ENCODE measurements at regions not wholly inside any gene's neighbourhood (a gene's known extent, or its start where the extent isn't known, plus 50 kb on each side); places are given as distances from the start of the nearest gene placed in this dataset.

DNA sequence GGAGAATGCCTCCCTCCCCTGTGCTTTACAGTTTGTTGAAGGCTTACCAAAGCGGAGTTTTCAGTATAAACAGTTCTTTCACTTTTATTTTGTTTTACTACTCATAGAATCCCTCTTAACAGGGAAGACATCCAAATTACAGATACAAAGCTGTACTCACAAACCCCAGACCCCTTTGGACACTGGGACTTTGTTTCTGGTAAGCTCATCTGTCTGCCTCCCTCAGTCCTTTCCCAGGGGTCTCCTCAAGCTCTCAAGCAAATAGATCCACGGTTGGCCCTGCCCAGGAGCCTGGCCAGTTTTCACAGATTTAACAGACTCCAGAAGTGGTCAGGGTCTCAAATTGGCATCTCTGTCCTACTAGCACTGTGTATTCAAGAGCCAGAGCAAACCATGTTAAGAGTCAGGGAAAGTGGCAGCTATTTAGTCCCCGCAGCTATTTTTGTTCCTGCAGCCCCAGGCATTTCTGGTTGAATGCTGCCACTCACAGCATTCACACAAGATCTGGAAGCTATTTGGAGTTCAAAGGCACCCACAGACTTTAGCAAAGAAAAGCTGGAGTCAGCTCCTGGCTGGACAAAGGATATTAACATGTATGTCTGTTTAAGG is 54.2 kb downstream of the TMEM100 start:
- FAIRE-seq (no peak), DNase-seq (ENCODE audit: low spot score) (no peak)

GRCh38 chr17:55666806-55667205 is 55.9 kb downstream of the TMEM100 start:
- no peak for DNase-seq (ENCODE audit: low spot score)
- no peak for FAIRE-seq

GRCh38 chr17:55664287-55664686 is 58.4 kb downstream of the TMEM100 start:
- DNase-seq (ENCODE audit: low spot score): no peak
- FAIRE-seq: no peak

DNA sequence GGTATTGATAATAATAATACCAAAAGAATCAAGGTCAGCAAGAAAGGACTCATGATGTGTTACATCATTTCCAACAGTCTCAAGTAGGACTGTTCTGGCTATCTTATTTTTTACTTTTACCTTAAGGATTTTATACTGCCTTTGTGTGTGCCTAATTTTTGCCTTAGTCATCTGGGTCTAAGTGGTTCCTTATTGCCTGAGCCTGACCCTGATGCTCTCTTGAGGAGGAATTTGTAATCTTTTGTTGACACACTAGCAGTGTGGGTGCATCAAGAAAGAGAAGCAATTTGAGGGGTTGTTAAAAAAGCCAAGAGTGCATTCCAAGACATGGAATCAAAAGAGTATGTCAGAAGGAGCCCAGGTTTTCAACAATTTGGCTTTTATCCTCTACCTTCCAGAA is 59.3 kb downstream of the TMEM100 start:
- no peak for DNase-seq (ENCODE audit: low spot score)
- FAIRE-seq: no peak

- no peak for FAIRE-seq
- DNase-seq (ENCODE audit: low spot score): no peak
Measured at GRCh38 chr17:55661963-55662834, 60.5 kb downstream of the TMEM100 start.

DNA sequence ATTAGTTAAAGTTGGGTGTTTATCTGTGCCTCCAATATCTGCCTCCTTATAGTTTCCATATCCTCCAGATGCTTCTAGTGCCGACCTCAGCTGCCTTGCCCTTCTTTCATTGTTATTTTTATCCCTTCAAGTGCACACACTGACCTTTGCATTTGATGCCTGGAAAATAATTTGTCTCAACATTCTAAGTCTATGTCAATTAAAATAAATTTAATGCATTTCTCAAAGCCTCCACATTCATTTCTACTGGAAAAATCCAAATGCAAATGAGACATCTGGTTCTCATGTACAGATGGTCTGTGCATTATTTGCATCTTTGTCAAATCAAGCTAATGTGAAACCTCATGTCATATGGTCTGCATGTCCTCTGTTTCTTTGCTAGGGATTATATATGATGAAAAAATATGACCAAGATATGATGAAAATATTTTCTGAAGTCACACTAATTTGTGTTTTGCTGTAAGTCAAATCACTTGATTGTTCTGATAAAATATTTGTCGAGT is 61.4 kb downstream of the TMEM100 start:
- DNase-seq (ENCODE audit: low spot score) (no peak), FAIRE-seq (no peak)

GRCh38 chr17:55660178-55660886 is 62.3 kb downstream of the TMEM100 start:
- no peak for FAIRE-seq
- no peak for DNase-seq (ENCODE audit: low spot score)

- no peak for DNase-seq (ENCODE audit: low spot score)
- FAIRE-seq: no peak
Measured at GRCh38 chr17:55659661-55660060, 63.0 kb downstream of the TMEM100 start.

DNA sequence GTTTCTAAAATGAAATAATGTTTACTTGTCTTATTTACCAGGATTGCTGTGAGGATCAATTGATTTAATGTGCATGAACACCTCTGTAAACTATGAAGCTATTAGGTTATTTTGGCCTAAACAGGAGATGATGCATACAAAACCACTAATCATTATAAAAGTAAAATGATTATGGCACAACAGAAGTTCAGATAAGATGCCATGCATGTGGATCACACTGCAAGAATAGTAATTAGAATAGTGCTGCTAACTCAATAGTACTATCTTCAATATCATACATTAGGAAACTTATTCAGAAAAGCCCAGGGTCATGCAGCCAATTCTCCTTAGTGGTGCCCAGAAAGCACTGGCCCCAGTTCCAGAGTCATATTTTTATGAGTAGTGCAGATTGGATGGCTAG is 66.9 kb downstream of the TMEM100 start:
- FAIRE-seq (no peak), DNase-seq (ENCODE audit: low spot score) (no peak)

GRCh38 chr17:55654821-55655220 is 67.8 kb downstream of the TMEM100 start:
- DNase-seq (ENCODE audit: low spot score) (no peak), FAIRE-seq (no peak)

DNA sequence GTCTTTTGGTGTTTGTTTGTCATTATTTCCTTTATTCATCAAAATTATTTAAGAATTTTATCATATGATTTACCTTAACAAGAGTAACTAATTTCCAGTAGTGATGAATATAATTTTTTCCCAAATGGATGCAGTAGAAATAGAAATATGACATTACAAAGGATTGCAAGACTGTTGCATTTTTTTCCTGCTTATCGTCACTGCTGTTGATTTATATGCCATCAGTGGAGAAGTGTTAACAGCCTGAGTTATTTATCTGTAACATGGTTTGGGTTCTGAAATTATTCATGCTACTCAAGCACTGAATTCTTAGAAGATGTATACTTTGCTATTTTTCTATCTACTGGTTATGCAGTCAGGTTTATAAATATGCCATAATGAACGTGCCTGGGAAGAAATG is 68.6 kb downstream of the TMEM100 start:
- DNase-seq (ENCODE audit: low spot score): no peak

DNA sequence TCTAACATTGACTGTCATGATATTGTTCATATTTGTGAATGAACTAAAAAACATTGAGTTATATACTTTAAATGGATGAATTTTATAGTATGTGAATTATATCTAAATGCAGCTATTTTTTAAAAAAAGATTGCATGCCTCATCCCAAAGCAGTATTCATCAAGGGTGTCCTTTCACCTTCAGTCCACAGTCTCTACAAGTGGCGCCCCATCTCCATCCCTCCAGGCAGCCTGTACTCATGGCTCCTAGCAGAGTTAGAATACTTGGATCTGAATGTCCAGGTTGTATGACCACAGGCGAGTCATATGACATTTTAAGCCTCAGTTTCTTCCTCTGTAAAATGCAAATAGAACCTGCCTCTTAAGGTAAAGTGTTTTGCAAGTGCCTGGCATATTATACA is 69.8 kb downstream of the TMEM100 start:
- FAIRE-seq: no peak
- no peak for DNase-seq (ENCODE audit: low spot score)

More for the DNA sequence above, 68.6 kb downstream of the TMEM100 start:
- FAIRE-seq: no peak

DNA sequence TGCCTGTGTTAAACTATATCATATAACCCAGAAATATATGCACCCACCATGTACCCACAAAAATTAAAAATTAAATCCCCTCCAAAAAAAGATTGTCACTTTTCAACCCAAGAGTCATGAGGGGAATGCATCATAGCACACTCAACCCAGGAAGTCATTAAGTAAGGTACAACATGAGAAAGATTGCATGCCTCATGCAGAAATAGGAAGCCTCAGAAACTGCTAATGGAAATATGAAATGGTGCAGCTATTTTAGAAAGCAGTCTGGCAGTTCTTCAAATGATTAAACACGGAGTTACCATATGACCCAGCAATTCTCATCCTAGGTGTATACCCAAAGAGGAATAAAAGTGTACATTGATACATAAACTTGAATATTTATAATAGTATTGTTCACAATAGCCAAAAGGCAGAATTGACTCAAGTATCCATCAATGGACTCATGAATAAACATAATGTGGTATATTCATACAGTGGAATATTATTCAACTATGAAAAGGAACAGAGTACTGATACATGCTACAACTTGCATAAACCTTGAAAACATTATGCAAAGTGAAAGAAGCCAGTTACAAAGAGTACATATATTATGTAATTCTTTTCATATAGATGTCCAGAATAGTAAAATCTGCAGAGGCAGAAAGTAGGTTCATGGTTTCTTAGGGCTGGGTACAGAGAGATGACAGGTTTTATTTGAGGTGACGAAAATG is 70.4 kb downstream of the TMEM100 start:
- FAIRE-seq: no peak

GRCh38 chr17:55649957-55650597 is 72.6 kb downstream of the TMEM100 start:
- no peak for FAIRE-seq
- DNase-seq (ENCODE audit: low spot score): no peak

More for the DNA sequence above, 70.4 kb downstream of the TMEM100 start:
- no peak for DNase-seq (ENCODE audit: low spot score)

DNA sequence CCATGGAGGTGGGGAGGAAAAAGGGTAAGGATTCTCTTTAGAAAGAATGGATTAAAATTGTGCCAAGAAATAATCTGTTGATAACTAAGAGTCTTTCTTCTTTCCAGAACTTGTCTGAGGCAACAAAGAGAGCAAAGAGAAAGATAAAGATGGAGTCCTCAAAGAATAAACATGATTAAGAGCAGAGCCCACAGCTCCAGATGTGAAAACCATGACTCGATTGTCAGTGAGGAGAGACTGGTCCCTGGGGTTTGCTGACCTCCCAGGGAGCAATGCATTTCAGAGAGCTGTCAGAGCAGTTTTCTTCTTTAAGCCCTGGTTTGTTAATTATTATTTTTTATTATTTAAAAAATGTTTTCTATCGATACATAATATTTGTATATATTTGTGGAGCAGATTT is 74.6 kb downstream of the TMEM100 start:
- DNase-seq (ENCODE audit: low spot score) (no peak), FAIRE-seq (no peak)

DNA sequence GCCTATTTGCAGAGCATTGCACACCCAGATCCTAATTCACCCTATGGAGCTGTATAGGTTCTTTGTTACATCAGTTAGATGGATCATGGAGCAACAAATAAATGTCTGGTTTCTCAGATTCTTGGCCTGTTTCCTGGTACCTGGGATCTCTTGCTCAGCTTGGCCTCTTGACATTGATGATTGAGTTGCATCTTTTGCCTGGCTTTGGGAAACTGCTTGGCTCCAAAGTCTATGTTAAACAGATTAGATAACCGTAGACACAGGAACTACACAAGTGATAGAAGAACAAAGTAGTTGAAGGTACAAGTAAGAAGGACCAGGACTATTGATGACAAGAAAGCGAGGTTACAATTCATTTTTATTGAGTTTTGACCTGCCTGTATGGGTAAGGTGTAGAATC is 77.3 kb downstream of the TMEM100 start:
- no peak for DNase-seq (ENCODE audit: low spot score)
- FAIRE-seq: no peak

- FAIRE-seq (no peak), DNase-seq (ENCODE audit: low spot score) (no peak)
Measured at GRCh38 chr17:55644346-55644745, 78.3 kb downstream of the TMEM100 start.

- no peak for FAIRE-seq
Measured at GRCh38 chr17:55642741-55643140, 79.9 kb downstream of the TMEM100 start.

DNA sequence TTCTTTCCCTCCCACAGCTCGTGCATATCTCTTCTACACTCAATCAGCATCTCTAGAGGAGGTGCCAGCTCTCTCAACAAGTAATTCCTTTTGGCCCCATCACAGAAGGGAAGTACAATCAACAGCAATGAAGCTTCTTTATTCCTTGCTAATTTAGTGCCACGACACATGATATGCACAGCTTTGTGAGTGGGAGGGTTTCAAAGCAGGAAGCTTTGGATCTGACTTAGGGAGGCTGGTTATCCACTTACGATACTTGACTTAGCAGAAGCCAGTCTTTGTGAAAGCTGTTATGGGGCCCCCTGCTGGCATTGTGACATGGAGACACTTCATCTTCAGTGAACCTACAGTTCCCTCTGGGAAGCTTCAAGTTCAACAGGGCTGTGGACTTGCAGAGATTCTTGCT is 81.0 kb downstream of the TMEM100 start:
- DNase-seq (ENCODE audit: low spot score) (no peak), FAIRE-seq (no peak)

More at GRCh38 chr17:55642741-55643140, 79.9 kb downstream of the TMEM100 start:
- DNase-seq (ENCODE audit: low spot score): no peak

GRCh38 chr17:55639096-55639495 is 83.6 kb downstream of the TMEM100 start:
- DNase-seq (ENCODE audit: low spot score) (no peak), FAIRE-seq (no peak)

Measured in RCC 7860 (cell line).